HepG2 (cell line): ENCODE measurements at regions not wholly inside any gene's neighbourhood (a gene's known extent, or its start where the extent isn't known, plus 50 kb on each side); places are given as distances from the start of the nearest gene placed in this dataset.

ENCODE experiments used
- ATAC-seq: fragments of 200-7000 bp; cut with Tn5 transposase; 3 replicates; pipeline ENCODE4 v1.9.1; 2020; ENCODE audit warnings: mild to moderate bottlenecking, moderate library complexity
- BruUV-seq: library from RNA; stranded (reverse); fragments of 400-500 nt; replicated peaks from 2 replicates; lab custom pipeline; 2021; lab: Mats Ljungman, UMichigan
- CTCF ChIA-PET: fragments of 300-600 bp; formaldehyde crosslinking; extraction: SDS; loops from one replicate; lab custom pipeline; 2021; ENCODE audit warnings: low total read pairs, inconsistent platforms, low intra/inter-chr PET ratio; lab: Yijun Ruan, JAX
- POLR2A ChIA-PET: fragments of 350-600 bp; sonication (Branson Sonifier 250); formaldehyde crosslinking; loops from one replicate; lab custom pipeline; 2020; ENCODE audit warnings: antibody characterized with exemption, inconsistent platforms; lab: Yijun Ruan, JAX
- DNase-seq: peaks from one replicate; pipeline ENCODE4 v3.0.0-alpha.2; 2015; ENCODE audit warnings: low spot score
- FAIRE-seq: peaks from 3 replicates; lab custom pipeline; 2011; peaks lifted over from hg19 to GRCh38; lab: Jason Lieb, UNC
- H2AFZ ChIP-seq: one replicate; pipeline ENCODE4 v1.6.1; 2011; ENCODE audit warnings: low read length, inconsistent platforms
- H3K27ac ChIP-seq: fragments of 300-600 bp; 3 replicates; pipeline ENCODE4 v1.8.0; 2011; ENCODE audit warnings: mixed run types, mild to moderate bottlenecking, mixed read lengths, low read length, inconsistent platforms; ENCODE audit not compliant: insufficient read depth; ENCODE audit errors: extremely low read length
- H3K27me3 ChIP-seq, 2 experiments: fragments of 200-600 bp in 1 of 2; 2 replicates in 1 of 2; 3 replicates in 1 of 2; pipeline versions ENCODE4 v1.6.0 to v1.8.0; 2011; ENCODE audit warnings: low read length in 2 of 2, mild to moderate bottlenecking in 2 of 2, moderate library complexity in 2 of 2, inconsistent platforms in 1 of 2; ENCODE audit not compliant: insufficient read depth in 2 of 2, control insufficient read depth in 1 of 2
- H3K36me3 ChIP-seq, 2 experiments: fragments of 200-600 bp in 1 of 2; replicated peaks in 1 of 2; 2 replicates in 1 of 2; 3 replicates in 1 of 2; pipeline versions ENCODE4 v1.5.1 to v1.8.0; 2011; ENCODE audit warnings: low read length in 2 of 2, inconsistent platforms in 1 of 2; ENCODE audit not compliant: insufficient read depth in 2 of 2, control insufficient read depth in 1 of 2
- H3K4me1 ChIP-seq: 2 replicates; pipeline ENCODE4 v1.5.1; 2012; ENCODE audit warnings: low read length, inconsistent platforms; ENCODE audit not compliant: insufficient read depth
- H3K4me2 ChIP-seq: 2 replicates; pipeline ENCODE4 v1.6.0; 2011; ENCODE audit warnings: low read depth, low read length, inconsistent platforms
- H3K4me3 ChIP-seq, 3 experiments: fragments of 200-600 bp in 1 of 3; sonication (generic), shearing (Covaris generic) in 1 of 3; replicated peaks in 1 of 3; 2 replicates each; pipeline ENCODE4 v1.5.1; 2011 to 2016; ENCODE audit warnings: low read length in 3 of 3, inconsistent platforms in 2 of 3, low read depth in 2 of 3, mild to moderate bottlenecking in 2 of 3, control low read depth in 1 of 3, mixed read lengths in 1 of 3; ENCODE audit not compliant: insufficient read depth in 1 of 3
- H3K79me2 ChIP-seq: one replicate; pipeline ENCODE4 v1.6.1; 2011; ENCODE audit warnings: low read length, inconsistent platforms; ENCODE audit not compliant: insufficient read depth
- H3K9ac ChIP-seq: 2 replicates; pipeline ENCODE4 v1.6.0; 2011; ENCODE audit warnings: mild to moderate bottlenecking, low read depth, low read length, inconsistent platforms; ENCODE audit not compliant: insufficient read depth
- H3K9me3 ChIP-seq: 2 replicates; pipeline ENCODE4 v1.5.1; 2012; ENCODE audit warnings: mild to moderate bottlenecking, low read length
- H4K20me1 ChIP-seq: 2 replicates; pipeline ENCODE4 v1.6.0; 2011; ENCODE audit warnings: inconsistent platforms, mild to moderate bottlenecking, low read length, moderate library complexity; ENCODE audit not compliant: insufficient read depth
- CENPX ChIP-seq: sonication (generic); formaldehyde crosslinking; IDR thresholded peaks from 2 replicates; pipeline ENCODE4 v1.9.0; 2021; ENCODE audit warnings: mild to moderate bottlenecking, missing genetic modification reagents, moderate library complexity
- CHD4 ChIP-seq: fragments of 200-600 bp; sonication (generic); IDR thresholded peaks from 2 replicates; pipeline ENCODE4 v1.7.0; 2017; ENCODE audit warnings: mild to moderate bottlenecking, low read length, borderline replicate concordance
- FOXO1 ChIP-seq: sonication (generic); formaldehyde crosslinking; IDR thresholded peaks from 2 replicates; pipeline ENCODE4 v1.4.0; 2020; ENCODE audit warnings: missing genetic modification reagents
- KDM1A ChIP-seq: IDR thresholded peaks from 2 replicates; pipeline ENCODE4 v1.6.1; 2016; ENCODE audit warnings: missing compliant biosample characterization
- MLLT10 ChIP-seq: sonication (generic); formaldehyde crosslinking; IDR thresholded peaks from 2 replicates; pipeline ENCODE4 v1.4.0; 2020; ENCODE audit warnings: missing genetic modification reagents
- POLR2AphosphoS5 ChIP-seq: IDR thresholded peaks from 2 replicates; pipeline ENCODE4 v1.6.1; 2012; ENCODE audit warnings: low read depth, low read length
- THAP11 ChIP-seq: IDR thresholded peaks from 2 replicates; pipeline ENCODE4 v1.6.1; 2016; ENCODE audit warnings: missing biosample characterization, missing genetic modification reagents
- ZNF256 ChIP-seq: sonication (generic); formaldehyde crosslinking; conservative IDR thresholded peaks from 2 replicates; pipeline ENCODE4 v1.4.0; 2020; ENCODE audit warnings: missing genetic modification reagents
- ZNF30 ChIP-seq: sonication (generic); formaldehyde crosslinking; IDR thresholded peaks from 2 replicates; pipeline ENCODE4 v1.5.0; 2020; ENCODE audit warnings: mild to moderate bottlenecking, missing genetic modification reagents
- ZNF337 ChIP-seq: sonication (generic); formaldehyde crosslinking; IDR thresholded peaks from 2 replicates; pipeline ENCODE4 v1.5.1; 2020; ENCODE audit warnings: missing genetic modification reagents, low read depth, mild to moderate bottlenecking, borderline replicate concordance
- ZNF354B ChIP-seq: sonication (generic); formaldehyde crosslinking; IDR thresholded peaks from 2 replicates; pipeline ENCODE4 v1.8.0; 2022; ENCODE audit warnings: mild to moderate bottlenecking, missing genetic modification reagents
- ZNF557 ChIP-seq: sonication (generic); formaldehyde crosslinking; IDR thresholded peaks from 2 replicates; pipeline ENCODE4 v1.4.0; 2020; ENCODE audit warnings: missing genetic modification reagents
- WGBS: methylation state at CpG from one replicate; pipeline ENCODE4 v1.1.6; 2017; ENCODE audit warnings: low lambda C conversion rate; 5-methylcytosine and 5-hydroxymethylcytosine counted together
- in situ Hi-C: cut with HindIII; loops from 2 replicates; pipeline ENCODE4 v1.10.0; 2017; ENCODE audit warnings: low pct_unique_long_range_greater_than_20kb; ENCODE audit not compliant: extremely low pct_ligation_motif_present
- intact Hi-C: fragments of 100-400 bp; cut with micrococcal nuclease; formaldehyde crosslinking; loops from one replicate; pipeline ENCODE4 v1.10.0; 2022; ENCODE audit not compliant: unreplicated experiment
- TF ChIP-seq, protein P1 (sequence below): sonication (generic); formaldehyde crosslinking; IDR thresholded peaks from 2 replicates; pipeline ENCODE4 v1.4.0; 2020; ENCODE audit warnings: mild to moderate bottlenecking, missing genetic modification reagents
- TF ChIP-seq, protein P2 (sequence below): sonication (generic); formaldehyde crosslinking; IDR thresholded peaks from 2 replicates; pipeline ENCODE4 v1.9.0; 2021; ENCODE audit warnings: missing genetic modification reagents, mild to moderate bottlenecking, borderline replicate concordance
- TF ChIP-seq, protein P3 (sequence below): sonication (generic); formaldehyde crosslinking; IDR thresholded peaks from 2 replicates; pipeline ENCODE4 v1.8.1; 2023; ENCODE audit warnings: missing genetic modification reagents, inconsistent platforms, borderline replicate concordance
- TF ChIP-seq, protein P4 (sequence below): sonication (generic); formaldehyde crosslinking; IDR thresholded peaks from 2 replicates; pipeline ENCODE4 v1.4.0; 2020; ENCODE audit warnings: missing genetic modification reagents, borderline replicate concordance

DNA sequence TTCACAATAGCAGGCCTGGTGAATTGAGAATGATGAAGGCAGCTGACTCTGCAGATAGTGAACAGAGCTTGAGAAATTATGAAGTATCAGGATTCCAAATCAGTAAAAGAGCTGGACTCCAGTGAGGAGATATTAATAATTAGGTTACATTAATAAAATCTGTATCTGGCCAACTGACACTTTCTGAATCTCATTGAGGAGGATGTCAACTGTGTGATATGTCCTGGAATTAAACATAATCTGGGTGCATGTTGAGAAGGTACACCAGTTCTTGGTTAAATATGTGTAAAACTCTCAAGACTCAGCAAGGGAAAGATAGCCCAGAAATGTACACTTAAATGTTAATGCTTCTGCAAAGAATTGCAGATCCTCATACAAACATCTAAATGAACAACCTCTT lies 177.8 kb upstream of the SFRP2 start (continued):
- TF ChIP-seq, protein P1, sequence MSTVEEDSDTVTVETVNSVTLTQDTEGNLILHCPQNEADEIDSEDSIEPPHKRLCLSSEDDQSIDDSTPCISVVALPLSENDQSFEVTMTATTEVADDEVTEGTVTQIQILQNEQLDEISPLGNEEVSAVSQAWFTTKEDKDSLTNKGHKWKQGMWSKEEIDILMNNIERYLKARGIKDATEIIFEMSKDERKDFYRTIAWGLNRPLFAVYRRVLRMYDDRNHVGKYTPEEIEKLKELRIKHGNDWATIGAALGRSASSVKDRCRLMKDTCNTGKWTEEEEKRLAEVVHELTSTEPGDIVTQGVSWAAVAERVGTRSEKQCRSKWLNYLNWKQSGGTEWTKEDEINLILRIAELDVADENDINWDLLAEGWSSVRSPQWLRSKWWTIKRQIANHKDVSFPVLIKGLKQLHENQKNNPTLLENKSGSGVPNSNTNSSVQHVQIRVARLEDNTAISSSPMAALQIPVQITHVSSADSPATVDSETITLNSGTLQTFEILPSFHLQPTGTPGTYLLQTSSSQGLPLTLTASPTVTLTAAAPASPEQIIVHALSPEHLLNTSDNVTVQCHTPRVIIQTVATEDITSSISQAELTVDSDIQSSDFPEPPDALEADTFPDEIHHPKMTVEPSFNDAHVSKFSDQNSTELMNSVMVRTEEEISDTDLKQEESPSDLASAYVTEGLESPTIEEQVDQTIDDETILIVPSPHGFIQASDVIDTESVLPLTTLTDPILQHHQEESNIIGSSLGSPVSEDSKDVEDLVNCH = no peak
- TF ChIP-seq, protein P2, sequence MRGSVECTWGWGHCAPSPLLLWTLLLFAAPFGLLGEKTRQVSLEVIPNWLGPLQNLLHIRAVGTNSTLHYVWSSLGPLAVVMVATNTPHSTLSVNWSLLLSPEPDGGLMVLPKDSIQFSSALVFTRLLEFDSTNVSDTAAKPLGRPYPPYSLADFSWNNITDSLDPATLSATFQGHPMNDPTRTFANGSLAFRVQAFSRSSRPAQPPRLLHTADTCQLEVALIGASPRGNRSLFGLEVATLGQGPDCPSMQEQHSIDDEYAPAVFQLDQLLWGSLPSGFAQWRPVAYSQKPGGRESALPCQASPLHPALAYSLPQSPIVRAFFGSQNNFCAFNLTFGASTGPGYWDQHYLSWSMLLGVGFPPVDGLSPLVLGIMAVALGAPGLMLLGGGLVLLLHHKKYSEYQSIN (CRISPR knock-in tag) = no peak
- TF ChIP-seq POLR2AphosphoS5 (no peak), KDM1A (CRISPR knock-in tag) (no peak), ZNF337 (CRISPR knock-in tag) (no peak), CENPX (CRISPR knock-in tag) (no peak)

DNA sequence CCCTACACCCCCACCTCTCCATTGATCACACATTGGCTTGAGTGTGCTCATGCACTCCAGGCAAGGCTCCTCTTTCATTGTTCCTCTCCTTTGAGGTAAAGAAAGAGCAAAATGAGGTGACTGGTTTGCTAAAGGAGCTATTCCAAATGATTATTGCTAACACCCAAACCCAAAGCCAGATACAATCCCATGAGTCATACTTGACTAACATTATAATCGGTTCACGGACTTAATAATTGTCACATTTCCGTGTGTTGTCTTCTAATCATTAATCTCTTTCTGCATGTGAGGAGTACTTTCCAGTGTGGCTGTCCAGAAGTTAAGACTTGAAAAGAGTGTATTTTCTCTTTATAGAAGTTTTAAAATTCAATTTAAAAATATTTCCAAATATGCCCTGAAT lies 174.3 kb upstream of the SFRP2 start:
- Histone ChIP-seq H4K20me1 (no peaks in the 10 kb centered on the region), H3K36me3 (no peaks in the 10 kb centered on the region), H3K9me3 (no peaks in the 10 kb centered on the region), H3K27me3 (no peaks in the 10 kb centered on the region), H3K4me3 (no peak overlapping the region), H3K4me2 (no peak overlapping the region), H3K79me2 (no peaks in the 10 kb centered on the region), H3K27ac (no peak overlapping the region), H3K9ac (no peak overlapping the region), H3K4me1 (no peaks in the 10 kb centered on the region), H2AFZ (no peak overlapping the region)
- no peak for DNase-seq
- in situ Hi-C loops (no loop called here), intact Hi-C loops (no loop called here)
- no TSS peak for BruUV-seq
- CTCF ChIA-PET = no interaction called here
- no peak for ATAC-seq
- WGBS = 5% methylated on average over 3 of the region's 3 CpGs
- no peak for FAIRE-seq
- POLR2A ChIA-PET = no interaction called here
- TF ChIP-seq POLR2AphosphoS5 (no peak), ZNF354B (CRISPR knock-in tag) (no peak), ZNF30 (CRISPR knock-in tag) (no peak), FOXO1 (CRISPR knock-in tag) (no peak), CHD4 (no peak), THAP11 (no peak), ZNF256 (no peak), MLLT10 (CRISPR knock-in tag) (no peak), ZNF557 (CRISPR knock-in tag) (no peak)
- TF ChIP-seq, protein P3, sequence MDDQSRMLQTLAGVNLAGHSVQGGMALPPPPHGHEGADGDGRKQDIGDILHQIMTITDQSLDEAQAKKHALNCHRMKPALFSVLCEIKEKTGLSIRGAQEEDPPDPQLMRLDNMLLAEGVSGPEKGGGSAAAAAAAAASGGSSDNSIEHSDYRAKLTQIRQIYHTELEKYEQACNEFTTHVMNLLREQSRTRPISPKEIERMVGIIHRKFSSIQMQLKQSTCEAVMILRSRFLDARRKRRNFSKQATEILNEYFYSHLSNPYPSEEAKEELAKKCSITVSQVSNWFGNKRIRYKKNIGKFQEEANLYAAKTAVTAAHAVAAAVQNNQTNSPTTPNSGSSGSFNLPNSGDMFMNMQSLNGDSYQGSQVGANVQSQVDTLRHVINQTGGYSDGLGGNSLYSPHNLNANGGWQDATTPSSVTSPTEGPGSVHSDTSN = no peak
- TF ChIP-seq, protein P4, sequence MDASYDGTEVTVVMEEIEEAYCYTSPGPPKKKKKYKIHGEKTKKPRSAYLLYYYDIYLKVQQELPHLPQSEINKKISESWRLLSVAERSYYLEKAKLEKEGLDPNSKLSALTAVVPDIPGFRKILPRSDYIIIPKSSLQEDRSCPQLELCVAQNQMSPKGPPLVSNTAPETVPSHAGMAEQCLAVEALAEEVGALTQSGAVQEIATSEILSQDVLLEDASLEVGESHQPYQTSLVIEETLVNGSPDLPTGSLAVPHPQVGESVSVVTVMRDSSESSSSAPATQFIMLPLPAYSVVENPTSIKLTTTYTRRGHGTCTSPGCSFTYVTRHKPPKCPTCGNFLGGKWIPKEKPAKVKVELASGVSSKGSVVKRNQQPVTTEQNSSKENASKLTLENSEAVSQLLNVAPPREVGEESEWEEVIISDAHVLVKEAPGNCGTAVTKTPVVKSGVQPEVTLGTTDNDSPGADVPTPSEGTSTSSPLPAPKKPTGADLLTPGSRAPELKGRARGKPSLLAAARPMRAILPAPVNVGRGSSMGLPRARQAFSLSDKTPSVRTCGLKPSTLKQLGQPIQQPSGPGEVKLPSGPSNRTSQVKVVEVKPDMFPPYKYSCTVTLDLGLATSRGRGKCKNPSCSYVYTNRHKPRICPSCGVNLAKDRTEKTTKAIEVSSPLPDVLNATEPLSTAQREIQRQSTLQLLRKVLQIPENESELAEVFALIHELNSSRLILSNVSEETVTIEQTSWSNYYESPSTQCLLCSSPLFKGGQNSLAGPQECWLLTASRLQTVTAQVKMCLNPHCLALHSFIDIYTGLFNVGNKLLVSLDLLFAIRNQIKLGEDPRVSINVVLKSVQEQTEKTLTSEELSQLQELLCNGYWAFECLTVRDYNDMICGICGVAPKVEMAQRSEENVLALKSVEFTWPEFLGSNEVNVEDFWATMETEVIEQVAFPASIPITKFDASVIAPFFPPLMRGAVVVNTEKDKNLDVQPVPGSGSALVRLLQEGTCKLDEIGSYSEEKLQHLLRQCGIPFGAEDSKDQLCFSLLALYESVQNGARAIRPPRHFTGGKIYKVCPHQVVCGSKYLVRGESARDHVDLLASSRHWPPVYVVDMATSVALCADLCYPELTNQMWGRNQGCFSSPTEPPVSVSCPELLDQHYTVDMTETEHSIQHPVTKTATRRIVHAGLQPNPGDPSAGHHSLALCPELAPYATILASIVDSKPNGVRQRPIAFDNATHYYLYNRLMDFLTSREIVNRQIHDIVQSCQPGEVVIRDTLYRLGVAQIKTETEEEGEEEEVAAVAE (CRISPR knock-in tag) = no peak
